ENCODE measurements at regions not wholly inside any gene's neighbourhood (a gene's known extent, or its start where the extent isn't known, plus 50 kb on each side); places are given as distances from the start of the nearest gene placed in this dataset.
"Not testable (repeated sequence)": the region's sequence is repeated elsewhere in the genome, so short reads cannot be mapped to it uniquely, and the experiment has no call there.

- FAIRE-seq; DNase-seq (ENCODE audit: extremely low spot score, insufficient read length, low read depth): not testable (repeated sequence)
These were observed 492.1 kb upstream of the CBLB start for GRCh38 chr3:106360901-106361300.

- FAIRE-seq (no peak), DNase-seq (ENCODE audit: extremely low spot score, insufficient read length, low read depth) (no peak)
These were observed 495.7 kb upstream of the CBLB start for GRCh38 chr3:106364477-106364876.

DNA sequence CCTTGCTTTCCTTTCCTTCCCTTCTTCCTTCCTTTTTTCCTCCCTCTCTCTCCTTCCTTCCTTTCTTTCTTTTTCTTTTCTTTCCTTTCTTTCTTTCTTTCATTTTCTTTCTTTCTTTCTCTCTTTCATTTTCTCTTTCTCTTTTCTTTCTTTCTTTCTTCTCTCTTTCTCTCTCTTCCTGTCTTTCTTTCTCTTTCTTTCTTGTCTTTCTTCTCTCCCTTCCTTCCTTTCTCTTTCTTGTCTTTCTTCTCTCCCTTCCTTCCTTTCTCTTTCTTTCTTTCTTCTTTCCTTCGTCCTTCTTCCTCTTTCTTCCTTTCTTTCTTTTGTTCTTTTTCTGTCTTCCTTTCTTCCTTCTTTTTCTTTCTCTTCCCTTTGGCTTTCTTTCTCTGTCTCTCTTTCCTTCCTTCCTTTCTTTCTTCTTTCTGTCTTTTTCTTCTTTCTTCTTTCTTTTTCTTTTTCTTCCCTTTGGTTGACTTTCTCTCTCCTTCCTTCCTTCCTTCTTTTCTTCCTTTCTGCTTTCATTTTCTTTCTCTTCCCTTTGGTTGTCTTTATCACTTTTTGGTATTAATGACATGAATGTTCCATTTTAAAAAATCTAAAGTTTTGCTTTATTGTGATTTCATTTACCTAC lies 496.4 kb upstream of the CBLB start:
- FAIRE-seq (no peak), DNase-seq (ENCODE audit: extremely low spot score, insufficient read length, low read depth) (no peak)

GRCh38 chr3:106366352-106366751 lies 497.5 kb upstream of the CBLB start:
- FAIRE-seq, result no peak
- no peak for DNase-seq (ENCODE audit: extremely low spot score, insufficient read length, low read depth)

DNA sequence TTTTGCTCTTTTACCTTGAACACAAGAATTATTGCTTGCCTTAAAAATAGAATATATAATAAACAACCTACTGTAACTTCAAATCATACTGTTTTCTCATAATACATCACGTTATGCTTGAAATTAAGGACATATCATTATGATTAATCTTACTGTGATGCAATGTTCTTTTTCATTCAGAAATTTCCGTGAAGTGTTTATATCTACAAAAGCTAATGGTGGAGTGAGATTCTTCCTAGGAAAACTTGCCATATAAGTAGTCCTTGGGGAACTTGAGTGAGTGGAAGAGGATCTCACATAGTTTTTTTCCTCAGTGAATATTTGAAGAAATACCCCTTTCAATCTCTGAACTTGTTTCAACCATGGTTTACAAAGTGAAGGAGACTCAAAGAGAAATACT lies 498.7 kb upstream of the CBLB start:
- no peak for FAIRE-seq

DNA sequence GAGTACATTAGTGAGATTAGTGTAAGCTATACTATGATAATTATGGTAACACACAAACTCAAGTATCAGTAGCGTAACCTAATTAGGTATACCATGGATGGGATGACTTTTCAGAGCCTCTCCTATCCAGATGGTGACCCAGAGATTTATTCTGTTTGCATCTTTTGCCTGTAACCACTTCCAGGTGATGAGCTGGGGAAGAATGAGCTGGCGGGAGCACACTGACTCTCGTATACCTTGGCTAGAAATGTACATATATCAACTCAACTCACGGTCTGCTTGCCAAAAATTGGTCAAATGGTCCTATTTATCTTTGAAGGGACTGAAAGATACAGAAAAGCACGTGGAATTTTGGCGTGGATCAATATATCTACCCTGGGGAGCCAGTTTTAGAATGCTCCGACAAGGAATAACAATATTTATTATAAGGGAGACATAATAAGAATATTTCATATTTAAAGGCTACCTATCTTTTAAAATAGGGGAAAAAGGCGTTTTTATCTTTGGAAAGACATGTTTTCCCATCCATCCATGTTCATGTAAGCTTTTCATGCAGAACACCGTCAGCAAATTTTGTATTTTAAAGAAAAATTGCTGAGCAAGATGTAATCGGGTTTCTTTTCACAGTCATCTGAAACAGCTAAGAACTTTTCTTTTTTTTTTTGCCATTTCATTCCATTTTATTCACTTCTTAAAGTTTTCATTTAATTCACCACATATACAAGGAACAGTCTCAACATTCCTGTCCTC lies 502.6 kb upstream of the CBLB start:
- DNase-seq (ENCODE audit: extremely low spot score, insufficient read length, low read depth), result no peak
- no peak for FAIRE-seq

More for the DNA sequence above, 498.7 kb upstream of the CBLB start:
- DNase-seq (ENCODE audit: extremely low spot score, insufficient read length, low read depth), result no peak

DNA sequence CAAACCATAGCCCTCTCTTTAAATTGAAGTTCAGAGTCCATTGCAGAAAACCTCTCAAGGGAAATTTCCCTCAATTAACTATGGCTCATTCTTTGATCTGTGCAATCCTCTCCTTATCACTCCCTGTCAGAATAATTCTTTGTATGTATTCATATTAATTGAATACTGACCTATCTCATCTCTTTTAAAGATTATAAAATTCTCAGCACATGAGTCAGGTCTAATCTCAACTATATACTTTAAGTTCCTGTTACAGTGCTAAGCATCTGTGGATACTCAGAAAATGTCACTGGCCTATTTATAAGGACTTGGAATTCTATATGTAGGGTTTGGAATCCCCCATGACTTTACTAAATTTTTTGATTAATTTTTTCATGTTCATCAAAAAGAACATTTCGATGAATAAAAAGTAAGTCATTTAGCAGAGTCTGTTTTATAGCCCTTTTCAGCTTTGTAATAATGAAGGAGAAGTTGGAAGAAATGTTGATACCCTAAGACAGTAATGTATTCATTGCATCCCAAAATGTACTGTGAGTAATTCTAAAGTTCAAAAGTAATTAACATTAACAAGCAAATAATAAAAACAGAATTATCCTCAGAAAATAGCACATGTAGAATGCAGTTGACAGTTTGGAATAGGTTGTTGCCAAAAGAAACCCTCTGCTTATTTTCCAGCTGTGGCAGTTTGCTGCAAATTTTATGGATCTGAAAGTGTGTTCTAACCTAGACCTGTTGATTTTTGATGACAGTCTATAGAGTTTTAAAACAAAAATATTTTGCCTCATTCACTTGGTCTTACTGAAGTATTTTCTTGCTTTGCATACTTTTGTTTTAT lies 503.4 kb upstream of the CBLB start:
- FAIRE-seq (no peak), DNase-seq (ENCODE audit: extremely low spot score, insufficient read length, low read depth) (no peak)

GRCh38 chr3:106372806-106373190 lies 504.0 kb upstream of the CBLB start:
- no peak for DNase-seq (ENCODE audit: extremely low spot score, insufficient read length, low read depth)
- FAIRE-seq, result no peak

- no peak for DNase-seq (ENCODE audit: extremely low spot score, insufficient read length, low read depth)
- no peak for FAIRE-seq
These were observed 507.3 kb upstream of the CBLB start for GRCh38 chr3:106376016-106376570.

DNA sequence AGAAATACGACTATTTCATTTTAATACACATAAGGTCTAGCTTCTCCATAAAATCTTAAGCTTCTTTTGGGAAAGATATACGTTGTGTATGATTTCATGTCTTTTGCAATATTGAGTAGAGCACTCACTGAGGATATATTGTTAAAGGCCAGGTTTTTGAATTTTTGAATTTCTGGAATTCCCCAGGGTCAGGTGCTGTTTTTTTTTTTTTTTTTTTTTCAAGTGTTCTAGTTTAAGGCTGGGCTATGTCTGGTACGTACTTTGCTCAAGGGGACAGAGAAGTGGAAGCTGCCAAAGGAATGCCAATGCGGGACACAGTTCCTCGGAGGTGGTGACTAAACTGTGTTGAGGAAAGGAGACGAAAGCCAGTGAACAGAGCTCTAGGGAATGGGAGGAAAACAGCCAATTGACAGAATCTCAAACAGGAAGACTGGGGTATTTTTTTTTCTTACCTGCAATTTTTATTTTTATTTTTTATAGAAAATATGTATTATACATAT lies 510.5 kb upstream of the CBLB start:
- no peak for DNase-seq (ENCODE audit: extremely low spot score, insufficient read length, low read depth)

DNA sequence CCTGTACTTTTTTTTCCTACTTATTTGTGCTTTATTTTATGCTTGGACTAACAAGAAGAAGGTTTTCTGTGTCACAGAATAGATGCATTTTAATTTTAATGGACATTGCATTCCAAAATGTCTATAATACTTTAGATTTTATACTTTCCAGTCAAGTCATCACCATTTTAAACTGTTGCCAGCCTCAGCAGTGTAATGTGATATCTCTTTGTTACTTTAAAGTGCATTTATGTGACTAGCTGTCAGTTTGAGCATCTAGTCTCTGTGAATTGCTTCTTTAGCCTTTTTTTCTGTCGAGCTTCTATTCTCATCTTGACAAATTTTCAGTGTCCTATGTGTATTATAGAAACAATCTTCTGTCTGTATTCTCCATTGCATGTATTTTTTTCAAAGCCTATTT lies 511.4 kb upstream of the CBLB start:
- DNase-seq (ENCODE audit: extremely low spot score, insufficient read length, low read depth) (no peak), FAIRE-seq (no peak)

More for the DNA sequence above, 510.5 kb upstream of the CBLB start:
- FAIRE-seq, result no peak

DNA sequence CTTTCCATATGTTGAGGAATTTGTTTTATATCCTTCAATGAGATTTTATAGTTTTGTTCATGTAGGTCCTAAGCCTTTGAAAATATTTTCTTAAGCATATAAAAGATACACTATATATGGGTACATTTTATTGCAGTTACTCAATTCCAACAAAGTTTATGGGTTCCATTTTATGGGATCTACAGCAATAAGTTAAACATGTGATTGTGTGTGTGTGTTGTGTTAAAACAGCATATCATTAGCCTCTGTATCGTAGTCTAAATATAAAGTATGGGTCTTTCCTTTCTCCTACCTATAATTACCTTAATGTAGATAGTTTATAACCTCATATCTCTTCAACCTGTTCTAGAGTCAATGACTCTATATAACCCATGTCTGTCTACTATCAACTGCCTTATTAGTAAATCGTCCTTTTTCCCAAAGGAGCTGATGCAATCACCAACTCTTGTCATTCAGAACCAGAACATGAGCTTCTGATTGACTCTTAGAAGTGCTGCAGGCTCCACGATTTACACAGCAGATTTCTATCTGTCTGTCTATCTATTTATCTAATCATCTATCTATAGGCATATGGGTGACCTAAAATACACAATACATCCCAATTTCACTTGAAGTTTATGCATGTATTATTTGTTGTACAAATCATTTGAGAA lies 512.6 kb upstream of the CBLB start:
- FAIRE-seq (no peak), DNase-seq (ENCODE audit: extremely low spot score, insufficient read length, low read depth) (no peak)

DNA sequence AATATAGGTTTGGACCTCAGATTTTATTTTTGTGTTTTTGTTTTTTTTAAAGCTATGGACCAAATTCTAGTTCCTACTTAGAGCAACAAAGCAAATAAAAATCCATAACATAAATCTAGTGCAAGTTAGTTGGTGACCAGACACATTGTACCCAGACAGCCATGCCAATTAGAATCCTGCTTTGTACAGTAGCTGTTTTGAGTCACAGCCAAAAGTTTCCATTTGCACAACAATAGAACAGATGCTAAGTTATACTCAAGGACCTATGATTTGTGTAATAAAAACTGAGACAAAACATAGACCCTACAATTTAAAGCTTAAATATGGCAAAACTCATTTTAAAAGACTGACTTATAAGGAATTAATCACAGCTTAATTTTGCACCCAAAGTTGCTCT lies 513.1 kb upstream of the CBLB start:
- DNase-seq (ENCODE audit: extremely low spot score, insufficient read length, low read depth), result no peak
- no peak for FAIRE-seq

DNA sequence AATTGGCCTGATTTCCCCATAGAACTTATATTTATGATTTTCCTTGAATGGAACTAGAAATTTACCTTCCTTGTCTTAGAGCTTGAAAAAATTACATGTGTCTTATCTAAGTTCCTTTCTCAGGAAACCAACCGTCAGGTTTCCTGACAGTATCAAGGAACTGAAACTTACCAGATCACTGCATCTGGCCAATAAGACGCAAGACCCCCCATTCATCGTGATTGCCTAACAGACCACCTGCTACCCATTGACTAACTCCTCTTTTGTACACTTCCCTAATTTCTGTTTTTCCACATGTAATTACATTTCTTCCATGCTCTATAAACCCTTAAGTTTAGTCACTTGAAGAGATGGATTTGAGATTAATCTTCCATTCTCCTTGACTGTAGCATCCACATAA lies 517.2 kb upstream of the CBLB start:
- FAIRE-seq (peak; percentile 52), DNase-seq (ENCODE audit: extremely low spot score, insufficient read length, low read depth) (no peak)

- DNase-seq (ENCODE audit: extremely low spot score, insufficient read length, low read depth) (no peak), FAIRE-seq (no peak)
These were observed 524.1 kb upstream of the CBLB start for GRCh38 chr3:106392915-106393314.

GRCh38 chr3:106397006-106397405 lies 528.2 kb upstream of the CBLB start:
- no peak for FAIRE-seq
- no peak for DNase-seq (ENCODE audit: extremely low spot score, insufficient read length, low read depth)

- FAIRE-seq, result no peak
- no peak for DNase-seq (ENCODE audit: extremely low spot score, insufficient read length, low read depth)
These were observed 530.2 kb upstream of the CBLB start for GRCh38 chr3:106398891-106399600.

DNA sequence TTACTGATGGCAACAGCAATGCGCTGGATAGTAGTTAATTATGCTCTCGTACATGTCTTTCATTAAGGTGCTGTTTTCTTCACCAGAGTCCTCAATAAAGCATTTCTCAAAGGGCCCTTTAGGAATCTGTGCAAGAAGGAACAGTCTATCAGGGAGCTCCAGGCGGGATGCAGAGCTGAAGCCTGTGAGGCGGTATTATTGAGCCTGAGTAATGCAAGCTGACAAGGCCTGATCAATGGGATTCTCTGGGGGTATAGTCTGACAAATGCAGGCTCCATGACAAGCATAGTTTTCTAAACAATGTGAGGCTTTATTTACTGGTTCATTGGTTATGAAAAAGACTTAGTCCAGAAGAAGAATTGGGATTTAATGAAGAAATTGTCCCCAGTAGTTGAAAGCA lies 530.9 kb upstream of the CBLB start:
- FAIRE-seq, result no peak
- DNase-seq (ENCODE audit: extremely low spot score, insufficient read length, low read depth), result no peak

GRCh38 chr3:106401666-106402490 lies 533.1 kb upstream of the CBLB start:
- no peak for DNase-seq (ENCODE audit: extremely low spot score, insufficient read length, low read depth)
- no peak for FAIRE-seq
